WTC11 (cell line): ENCODE measurements at regions not wholly inside any gene's neighbourhood (a gene's known extent, or its start where the extent isn't known, plus 50 kb on each side); places are given as distances from the start of the nearest gene placed in this dataset.

ENCODE experiments used
- ATAC-seq: fragments of 200-7000 bp; cut with Tn5 transposase; 2 replicates; pipeline ENCODE4 v1.10.0; 2021; ENCODE audit warnings: mild to moderate bottlenecking, moderate library complexity
- CTCF ChIA-PET: fragments of 300-600 bp; sonication (Branson Sonifier 250); formaldehyde crosslinking; loops from one replicate; lab custom pipeline; 2021; ENCODE audit warnings: antibody characterized with exemption; lab: Charles Lee
- POLR2A ChIA-PET: fragments of 350-600 bp; sonication (Branson Sonifier 250); formaldehyde crosslinking; loops from one replicate; lab custom pipeline; 2021; ENCODE audit warnings: antibody characterized with exemption; lab: Charles Lee
- DNase-seq: peaks from one replicate; pipeline ENCODE4 v3.0.0; 2021; ENCODE audit warnings: low spot score
- H3K27ac Mint-ChIP-seq: 2 replicates; pipeline ENCODE4 v1.8.0; 2021; ENCODE audit warnings: mixed read lengths
- H3K27me3 Mint-ChIP-seq: 2 replicates; pipeline ENCODE4 v1.8.0; 2021; ENCODE audit warnings: low read depth, mild to moderate bottlenecking, moderate library complexity, mixed read lengths
- H3K36me3 Mint-ChIP-seq: 2 replicates; pipeline ENCODE4 v1.8.0; 2021; ENCODE audit warnings: mixed read lengths
- H3K4me1 Mint-ChIP-seq: 2 replicates; pipeline ENCODE4 v1.8.0; 2022; ENCODE audit warnings: mixed read lengths
- H3K4me3 Mint-ChIP-seq: 2 replicates; pipeline ENCODE4 v1.8.0; 2021; ENCODE audit warnings: mild to moderate bottlenecking, moderate library complexity, mixed read lengths
- H3K9me3 Mint-ChIP-seq: 2 replicates; pipeline ENCODE4 v1.8.0; 2021; ENCODE audit warnings: mixed read lengths
- AR ChIP-seq: fragments of 250-450 bp; sonication (Bioruptor Pico); IDR thresholded peaks from 2 replicates; pipeline ENCODE4 v1.9.0; 2021; ENCODE audit warnings: mild to moderate bottlenecking
- CREB1 ChIP-seq: sonication (generic); formaldehyde crosslinking; IDR thresholded peaks from 2 replicates; pipeline ENCODE4 v1.8.0; 2023; ENCODE audit warnings: mild to moderate bottlenecking, missing genetic modification reagents
- ELF4 ChIP-seq: sonication (generic); formaldehyde crosslinking; IDR thresholded peaks from 2 replicates; pipeline ENCODE4 v1.8.1; 2022; ENCODE audit warnings: low read depth, mild to moderate bottlenecking, moderate library complexity, missing genetic modification reagents
- FOXP1 ChIP-seq: sonication (generic); formaldehyde crosslinking; IDR thresholded peaks from 2 replicates; pipeline ENCODE4 v1.8.0; 2022; ENCODE audit warnings: missing genetic modification reagents, mild to moderate bottlenecking, moderate library complexity, borderline replicate concordance
- FOXP4 ChIP-seq: sonication (generic); formaldehyde crosslinking; IDR thresholded peaks from 2 replicates; pipeline ENCODE4 v1.8.0; 2022; ENCODE audit warnings: mild to moderate bottlenecking, missing genetic modification reagents
- GABPB1 ChIP-seq: sonication (generic); formaldehyde crosslinking; IDR thresholded peaks from 2 replicates; pipeline ENCODE4 v1.8.1; 2023; ENCODE audit warnings: mild to moderate bottlenecking, missing genetic modification reagents
- IRF2 ChIP-seq: sonication (generic); formaldehyde crosslinking; IDR thresholded peaks from 2 replicates; pipeline ENCODE4 v1.8.0; 2022; ENCODE audit warnings: low read depth, missing genetic modification reagents, borderline replicate concordance
- JAZF1 ChIP-seq: fragments of 250-450 bp; sonication (Bioruptor Pico); IDR thresholded peaks from 2 replicates; pipeline ENCODE4 v1.9.0; 2021; ENCODE audit warnings: moderate library complexity, mild to moderate bottlenecking, inconsistent platforms
- JUN ChIP-seq: sonication (generic); formaldehyde crosslinking; IDR thresholded peaks from 2 replicates; pipeline ENCODE4 v1.8.0; 2023; ENCODE audit warnings: mild to moderate bottlenecking, missing genetic modification reagents
- NFE2L1 ChIP-seq: sonication (generic); formaldehyde crosslinking; IDR thresholded peaks from 2 replicates; pipeline ENCODE4 v1.8.1; 2023; ENCODE audit warnings: missing genetic modification reagents
- ZNF219 ChIP-seq: sonication (generic); formaldehyde crosslinking; IDR thresholded peaks from 2 replicates; pipeline ENCODE4 v1.8.0; 2023; ENCODE audit warnings: missing genetic modification reagents, mild to moderate bottlenecking, borderline replicate concordance
- TF ChIP-seq, protein P1 (sequence below): fragments of 250-450 bp; sonication (Bioruptor Pico); IDR thresholded peaks from 2 replicates; pipeline ENCODE4 v2.1.2; 2022; ENCODE audit warnings: mild to moderate bottlenecking, moderate library complexity
- TF ChIP-seq, protein P2 (sequence below): fragments of 250-450 bp; sonication (Bioruptor Pico); IDR thresholded peaks from 2 replicates; pipeline ENCODE4 v1.9.0; 2021; ENCODE audit warnings: mild to moderate bottlenecking, borderline replicate concordance
- TF ChIP-seq, protein P3 (sequence below): sonication (generic); formaldehyde crosslinking; IDR thresholded peaks from 2 replicates; pipeline ENCODE4 v1.8.1; 2023; ENCODE audit warnings: mild to moderate bottlenecking, moderate library complexity, missing genetic modification reagents
- TF ChIP-seq, protein P4 (sequence below): fragments of 200-600 bp; IDR thresholded peaks from 2 replicates; pipeline ENCODE4 v1.8.0; 2022; ENCODE audit warnings: antibody characterized with exemption

- TF ChIP-seq GABPB1 (CRISPR knock-in tag) = no peak
- TF ChIP-seq, protein P1, sequence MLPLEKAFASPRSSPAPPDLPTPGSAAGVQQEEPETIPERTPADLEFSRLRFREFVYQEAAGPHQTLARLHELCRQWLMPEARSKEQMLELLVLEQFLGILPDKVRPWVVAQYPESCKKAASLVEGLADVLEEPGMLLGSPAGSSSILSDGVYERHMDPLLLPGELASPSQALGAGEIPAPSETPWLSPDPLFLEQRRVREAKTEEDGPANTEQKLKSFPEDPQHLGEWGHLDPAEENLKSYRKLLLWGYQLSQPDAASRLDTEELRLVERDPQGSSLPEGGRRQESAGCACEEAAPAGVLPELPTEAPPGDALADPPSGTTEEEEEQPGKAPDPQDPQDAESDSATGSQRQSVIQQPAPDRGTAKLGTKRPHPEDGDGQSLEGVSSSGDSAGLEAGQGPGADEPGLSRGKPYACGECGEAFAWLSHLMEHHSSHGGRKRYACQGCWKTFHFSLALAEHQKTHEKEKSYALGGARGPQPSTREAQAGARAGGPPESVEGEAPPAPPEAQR = no peak
- TF ChIP-seq, all 79 proteins: peak for 0
- no peaks in the 10 kb centered on the region for H3K36me3 Mint-ChIP-seq
- no peaks in the 10 kb centered on the region; the same call in 1 of the 2 replicates for H3K4me1 Mint-ChIP-seq
- H3K4me3 Mint-ChIP-seq = no peak overlapping the region
- peaks cover under 1% of the 10 kb centered on the region for H3K9me3 Mint-ChIP-seq
- no peaks in the 10 kb centered on the region for H3K27me3 Mint-ChIP-seq
- ChIA-PET POLR2A (no interaction called here), CTCF (no interaction called here)
- ATAC-seq (no peak), DNase-seq (no peak)
- H3K27ac Mint-ChIP-seq = no peak overlapping the region
Measured at GRCh38 chr3:36648241-36649034, 115.9 kb downstream of the DCLK3 start.

DNA sequence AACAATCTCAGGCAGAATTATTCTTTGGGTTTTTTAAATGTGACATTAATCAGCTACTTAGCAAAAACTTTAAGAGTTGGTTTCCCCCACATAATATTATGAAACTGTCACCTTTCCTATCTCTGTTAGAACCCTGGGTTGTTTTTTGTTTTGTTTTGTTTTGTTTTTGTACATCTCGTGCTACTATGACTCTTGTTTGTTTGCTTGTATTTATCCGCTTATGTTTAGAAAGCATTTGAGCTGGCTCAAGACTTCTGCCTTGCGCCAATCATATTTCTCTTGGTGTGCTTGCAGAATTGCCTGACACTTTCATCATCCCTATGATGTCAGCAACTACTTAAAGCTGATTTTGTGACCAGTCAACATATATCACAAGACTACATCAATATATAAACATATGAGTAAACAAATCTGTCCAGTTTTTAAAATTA, 116.9 kb downstream of the DCLK3 start:
- POLR2A ChIA-PET = no interaction called here
- H3K4me3 Mint-ChIP-seq = no peak overlapping the region
- ATAC-seq = no peak
- TF ChIP-seq ZNF219 (no peak), IRF2 (CRISPR knock-in tag) (no peak), JUN (CRISPR knock-in tag) (no peak), FOXP4 (CRISPR knock-in tag) (no peak), JAZF1 (CRISPR knock-in tag) (no peak), FOXP1 (CRISPR knock-in tag) (no peak), NFE2L1 (CRISPR knock-in tag) (no peak), CREB1 (no peak), AR (CRISPR knock-in tag) (no peak), ELF4 (CRISPR knock-in tag) (no peak)
- TF ChIP-seq, protein P2, sequence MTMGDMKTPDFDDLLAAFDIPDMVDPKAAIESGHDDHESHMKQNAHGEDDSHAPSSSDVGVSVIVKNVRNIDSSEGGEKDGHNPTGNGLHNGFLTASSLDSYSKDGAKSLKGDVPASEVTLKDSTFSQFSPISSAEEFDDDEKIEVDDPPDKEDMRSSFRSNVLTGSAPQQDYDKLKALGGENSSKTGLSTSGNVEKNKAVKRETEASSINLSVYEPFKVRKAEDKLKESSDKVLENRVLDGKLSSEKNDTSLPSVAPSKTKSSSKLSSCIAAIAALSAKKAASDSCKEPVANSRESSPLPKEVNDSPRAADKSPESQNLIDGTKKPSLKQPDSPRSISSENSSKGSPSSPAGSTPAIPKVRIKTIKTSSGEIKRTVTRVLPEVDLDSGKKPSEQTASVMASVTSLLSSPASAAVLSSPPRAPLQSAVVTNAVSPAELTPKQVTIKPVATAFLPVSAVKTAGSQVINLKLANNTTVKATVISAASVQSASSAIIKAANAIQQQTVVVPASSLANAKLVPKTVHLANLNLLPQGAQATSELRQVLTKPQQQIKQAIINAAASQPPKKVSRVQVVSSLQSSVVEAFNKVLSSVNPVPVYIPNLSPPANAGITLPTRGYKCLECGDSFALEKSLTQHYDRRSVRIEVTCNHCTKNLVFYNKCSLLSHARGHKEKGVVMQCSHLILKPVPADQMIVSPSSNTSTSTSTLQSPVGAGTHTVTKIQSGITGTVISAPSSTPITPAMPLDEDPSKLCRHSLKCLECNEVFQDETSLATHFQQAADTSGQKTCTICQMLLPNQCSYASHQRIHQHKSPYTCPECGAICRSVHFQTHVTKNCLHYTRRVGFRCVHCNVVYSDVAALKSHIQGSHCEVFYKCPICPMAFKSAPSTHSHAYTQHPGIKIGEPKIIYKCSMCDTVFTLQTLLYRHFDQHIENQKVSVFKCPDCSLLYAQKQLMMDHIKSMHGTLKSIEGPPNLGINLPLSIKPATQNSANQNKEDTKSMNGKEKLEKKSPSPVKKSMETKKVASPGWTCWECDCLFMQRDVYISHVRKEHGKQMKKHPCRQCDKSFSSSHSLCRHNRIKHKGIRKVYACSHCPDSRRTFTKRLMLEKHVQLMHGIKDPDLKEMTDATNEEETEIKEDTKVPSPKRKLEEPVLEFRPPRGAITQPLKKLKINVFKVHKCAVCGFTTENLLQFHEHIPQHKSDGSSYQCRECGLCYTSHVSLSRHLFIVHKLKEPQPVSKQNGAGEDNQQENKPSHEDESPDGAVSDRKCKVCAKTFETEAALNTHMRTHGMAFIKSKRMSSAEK = no peak
- TF ChIP-seq, protein P3, sequence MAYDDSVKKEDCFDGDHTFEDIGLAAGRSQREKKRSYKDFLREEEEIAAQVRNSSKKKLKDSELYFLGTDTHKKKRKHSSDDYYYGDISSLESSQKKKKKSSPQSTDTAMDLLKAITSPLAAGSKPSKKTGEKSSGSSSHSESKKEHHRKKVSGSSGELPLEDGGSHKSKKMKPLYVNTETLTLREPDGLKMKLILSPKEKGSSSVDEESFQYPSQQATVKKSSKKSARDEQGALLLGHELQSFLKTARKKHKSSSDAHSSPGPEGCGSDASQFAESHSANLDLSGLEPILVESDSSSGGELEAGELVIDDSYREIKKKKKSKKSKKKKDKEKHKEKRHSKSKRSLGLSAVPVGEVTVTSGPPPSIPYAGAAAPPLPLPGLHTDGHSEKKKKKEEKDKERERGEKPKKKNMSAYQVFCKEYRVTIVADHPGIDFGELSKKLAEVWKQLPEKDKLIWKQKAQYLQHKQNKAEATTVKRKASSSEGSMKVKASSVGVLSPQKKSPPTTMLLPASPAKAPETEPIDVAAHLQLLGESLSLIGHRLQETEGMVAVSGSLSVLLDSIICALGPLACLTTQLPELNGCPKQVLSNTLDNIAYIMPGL (CRISPR knock-in tag) = no peak
- TF ChIP-seq, protein P4, sequence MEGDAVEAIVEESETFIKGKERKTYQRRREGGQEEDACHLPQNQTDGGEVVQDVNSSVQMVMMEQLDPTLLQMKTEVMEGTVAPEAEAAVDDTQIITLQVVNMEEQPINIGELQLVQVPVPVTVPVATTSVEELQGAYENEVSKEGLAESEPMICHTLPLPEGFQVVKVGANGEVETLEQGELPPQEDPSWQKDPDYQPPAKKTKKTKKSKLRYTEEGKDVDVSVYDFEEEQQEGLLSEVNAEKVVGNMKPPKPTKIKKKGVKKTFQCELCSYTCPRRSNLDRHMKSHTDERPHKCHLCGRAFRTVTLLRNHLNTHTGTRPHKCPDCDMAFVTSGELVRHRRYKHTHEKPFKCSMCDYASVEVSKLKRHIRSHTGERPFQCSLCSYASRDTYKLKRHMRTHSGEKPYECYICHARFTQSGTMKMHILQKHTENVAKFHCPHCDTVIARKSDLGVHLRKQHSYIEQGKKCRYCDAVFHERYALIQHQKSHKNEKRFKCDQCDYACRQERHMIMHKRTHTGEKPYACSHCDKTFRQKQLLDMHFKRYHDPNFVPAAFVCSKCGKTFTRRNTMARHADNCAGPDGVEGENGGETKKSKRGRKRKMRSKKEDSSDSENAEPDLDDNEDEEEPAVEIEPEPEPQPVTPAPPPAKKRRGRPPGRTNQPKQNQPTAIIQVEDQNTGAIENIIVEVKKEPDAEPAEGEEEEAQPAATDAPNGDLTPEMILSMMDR = no peak
- TF ChIP-seq, all 79 proteins: peak for 0
- Mint-ChIP-seq H3K27me3 (no peaks in the 10 kb centered on the region), H3K9me3 (peaks cover 8% of the 10 kb centered on the region), H3K36me3 (no peaks in the 10 kb centered on the region), H3K4me1 (no peaks in the 10 kb centered on the region), H3K27ac (no peak overlapping the region)
- CTCF ChIA-PET = no interaction called here
- DNase-seq = no peak
